ENCODE measurements at regions not wholly inside any gene's neighbourhood (a gene's known extent, or its start where the extent isn't known, plus 50 kb on each side); places are given as distances from the start of the nearest gene placed in this dataset.

- in situ Hi-C loops (cut with MboI; ENCODE audit: low pct_unique_long_range_greater_than_20kb in 2 of 9, low sequenced_read_pairs in 9 of 9, unreplicated experiment in 9 of 9), result no loop called here
- no peak for ATAC-seq (replicated peaks in 6 of 8)
- H3K27ac ChIP-seq, result no peak overlapping the region
- H3K4me1 ChIP-seq (replicated peaks in 1 of 2), result no peaks in the 10 kb centered on the region
- no peak overlapping the region for H3K4me3 ChIP-seq
These were observed 138.7 kb downstream of the RPL22L1 start for GRCh38 chr3:170731281-170731680.

GRCh38 chr3:170730071-170730812, 139.8 kb downstream of the RPL22L1 start:
- WGBS, 10 experiments, result 20 to 100% (median 88%) methylated on average over 1 to 3 of the region's 4 CpGs; no CpG with 5 or more reads in 2 of the 10 experiments
- ATAC-seq (replicated peaks in 6 of 8), result no peak
- Histone ChIP-seq H3K27ac (no peak overlapping the region), H3K4me3 (no peak overlapping the region), H3K4me1 (replicated peaks in 1 of 2) (no peaks in the 10 kb centered on the region)
- in situ Hi-C loops (cut with MboI; ENCODE audit: low pct_unique_long_range_greater_than_20kb in 2 of 9, low sequenced_read_pairs in 9 of 9, unreplicated experiment in 9 of 9), result no loop called here

- 67 to 100% (median 90%) methylated on average over 1 to 3 of the region's 3 CpGs; no CpG with 5 or more reads in 1 of the 10 experiments for WGBS, 10 experiments
- Histone ChIP-seq H3K4me1 (replicated peaks in 1 of 2) (peaks cover 0 to 6% of the 10 kb centered on the region in 2 donors), H3K4me3 (no peak overlapping the region), H3K27ac (no peak overlapping the region)
- no peak for ATAC-seq (replicated peaks in 6 of 8)
- in situ Hi-C loops (cut with MboI; ENCODE audit: low pct_unique_long_range_greater_than_20kb in 2 of 9, low sequenced_read_pairs in 9 of 9, unreplicated experiment in 9 of 9), result no loop called here
These were observed 141.8 kb downstream of the RPL22L1 start for GRCh38 chr3:170728181-170728580.

- H3K4me3 ChIP-seq, result no peak overlapping the region
- H3K4me1 ChIP-seq (replicated peaks in 1 of 2), result peaks cover 0 to 8% of the 10 kb centered on the region in 2 donors
- WGBS, 10 experiments, result 59 to 100% (median 93%) methylated on average over 2 to 3 of the region's 3 CpGs
- ATAC-seq (replicated peaks in 6 of 8), result no peak
- in situ Hi-C loops (cut with MboI; ENCODE audit: low pct_unique_long_range_greater_than_20kb in 2 of 9, low sequenced_read_pairs in 9 of 9, unreplicated experiment in 9 of 9), result no loop called here
- H3K27ac ChIP-seq, result no peak overlapping the region
These were observed 141.9 kb upstream of the SLC7A14 start for GRCh38 chr3:170727754-170728153.

- peaks cover 0 to 12% of the 10 kb centered on the region in 2 donors for H3K4me1 ChIP-seq (replicated peaks in 1 of 2)
- ATAC-seq (replicated peaks in 6 of 8), result peak in 2 of 8 experiments; percentile 76 to 82
- H3K27ac ChIP-seq, result no peak overlapping the region
- WGBS, 10 experiments, result 0 to 100% (median 94%) methylated on average over 1 to 2 of the region's 2 CpGs; no CpG with 5 or more reads in 3 of the 10 experiments
- in situ Hi-C loops (cut with MboI; ENCODE audit: low pct_unique_long_range_greater_than_20kb in 2 of 9, low sequenced_read_pairs in 9 of 9, unreplicated experiment in 9 of 9), result no loop called here
- no peak overlapping the region for H3K4me3 ChIP-seq
These were observed 141.2 kb upstream of the SLC7A14 start for GRCh38 chr3:170726976-170727661.

- Histone ChIP-seq H3K4me3 (no peak overlapping the region), H3K4me1 (replicated peaks in 1 of 2) (peaks cover 0 to 12% of the 10 kb centered on the region in 2 donors), H3K27ac (no peak overlapping the region)
- ATAC-seq (replicated peaks in 6 of 8), result no peak
- 10 to 86% (median 73%) methylated on average over 1 to 2 of the region's 2 CpGs for WGBS, 10 experiments
- in situ Hi-C loops (cut with MboI; ENCODE audit: low pct_unique_long_range_greater_than_20kb in 2 of 9, low sequenced_read_pairs in 9 of 9, unreplicated experiment in 9 of 9), result no loop called here
These were observed 139.4 kb upstream of the SLC7A14 start for GRCh38 chr3:170725285-170725731.

GRCh38 chr3:170724599-170725280, 138.9 kb upstream of the SLC7A14 start:
- in situ Hi-C loops (cut with MboI; ENCODE audit: low pct_unique_long_range_greater_than_20kb in 2 of 9, low sequenced_read_pairs in 9 of 9, unreplicated experiment in 9 of 9), result no loop called here
- Histone ChIP-seq H3K4me3 (no peak overlapping the region), H3K4me1 (replicated peaks in 1 of 2) (peaks cover 0 to 12% of the 10 kb centered on the region in 2 donors), H3K27ac (no peak overlapping the region)
- no CpG with 5 or more reads among the region's 1 CpG for WGBS, 10 experiments
- peak in 3 of 8 experiments; percentile 24 to 50 (median 40) for ATAC-seq (replicated peaks in 6 of 8)

GRCh38 chr3:170723241-170723640, 137.4 kb upstream of the SLC7A14 start:
- Histone ChIP-seq H3K4me3 (no peak overlapping the region), H3K4me1 (replicated peaks in 1 of 2) (peaks cover 0 to 12% of the 10 kb centered on the region in 2 donors), H3K27ac (no peak overlapping the region)
- ATAC-seq (replicated peaks in 6 of 8), result no peak
- WGBS, 10 experiments, result 0 to 100% (median 17%) methylated on average over 1 of the region's 1 CpG; no CpG with 5 or more reads in 1 of the 10 experiments
- in situ Hi-C loops (cut with MboI; ENCODE audit: low pct_unique_long_range_greater_than_20kb in 2 of 9, low sequenced_read_pairs in 9 of 9, unreplicated experiment in 9 of 9), result no loop called here

GRCh38 chr3:170721563-170721962, 135.7 kb upstream of the SLC7A14 start:
- ATAC-seq (replicated peaks in 6 of 8), result peak in 2 of 8 experiments; percentile 20 to 52
- Histone ChIP-seq H3K4me1 (replicated peaks in 1 of 2) (peaks cover 0 to 12% of the 10 kb centered on the region in 2 donors), H3K27ac (no peak overlapping the region), H3K4me3 (no peak overlapping the region)
- in situ Hi-C loops (cut with MboI; ENCODE audit: low pct_unique_long_range_greater_than_20kb in 2 of 9, low sequenced_read_pairs in 9 of 9, unreplicated experiment in 9 of 9), result no loop called here

GRCh38 chr3:170719300-170719699, 133.4 kb upstream of the SLC7A14 start:
- Histone ChIP-seq H3K4me1 (replicated peaks in 1 of 2) (peaks cover 0 to 6% of the 10 kb centered on the region in 2 donors), H3K4me3 (no peak overlapping the region), H3K27ac (no peak overlapping the region)
- no peak for ATAC-seq (replicated peaks in 6 of 8)
- in situ Hi-C loops (cut with MboI; ENCODE audit: low pct_unique_long_range_greater_than_20kb in 2 of 9, low sequenced_read_pairs in 9 of 9, unreplicated experiment in 9 of 9), result no loop called here
- 0 to 80% (median 63%) methylated on average over 1 of the region's 1 CpG; no CpG with 5 or more reads in 2 of the 10 experiments for WGBS, 10 experiments

GRCh38 chr3:170718848-170719247, 133.0 kb upstream of the SLC7A14 start:
- in situ Hi-C loops (cut with MboI; ENCODE audit: low pct_unique_long_range_greater_than_20kb in 2 of 9, low sequenced_read_pairs in 9 of 9, unreplicated experiment in 9 of 9), result no loop called here
- no peak for ATAC-seq (replicated peaks in 6 of 8)

GRCh38 chr3:170717410-170718402, 131.8 kb upstream of the SLC7A14 start:
- H3K4me3 ChIP-seq, result no peak overlapping the region
- no peak for ATAC-seq (replicated peaks in 6 of 8)
- H3K4me1 ChIP-seq (replicated peaks in 1 of 2), result peaks cover 0 to 3% of the 10 kb centered on the region in 2 donors
- in situ Hi-C loops (cut with MboI; ENCODE audit: low pct_unique_long_range_greater_than_20kb in 2 of 9, low sequenced_read_pairs in 9 of 9, unreplicated experiment in 9 of 9), result no loop called here
- 61 to 93% (median 81%) methylated on average over 3 to 6 of the region's 6 CpGs for WGBS, 10 experiments
- no peak overlapping the region for H3K27ac ChIP-seq

More at GRCh38 chr3:170718848-170719247, 133.0 kb upstream of the SLC7A14 start:
- no peak overlapping the region for H3K4me3 ChIP-seq
- H3K4me1 ChIP-seq (replicated peaks in 1 of 2), result peaks cover 0 to 5% of the 10 kb centered on the region in 2 donors
- WGBS, 10 experiments, result 77 to 100% (median 96%) methylated on average over 1 to 3 of the region's 3 CpGs; no CpG with 5 or more reads in 1 of the 10 experiments
- no peak overlapping the region for H3K27ac ChIP-seq
